Cardiac fibroblast (primary cell): ENCODE measurements at regions not wholly inside any gene's neighbourhood (a gene's known extent, or its start where the extent isn't known, plus 50 kb on each side); places are given as distances from the start of the nearest gene placed in this dataset.

Experiments
- DNase-seq, 2 donors: peaks; one replicate each; pipeline versions ENCODE4 v3.0.0 to v3.0.0-alpha.2; 2010; ENCODE audit warnings: low read depth in 2 of 2
- H3K4me3 ChIP-seq, 2 donors: replicated peaks in 1 of 2; 1 replicate in 1 of 2; 2 replicates in 1 of 2; pipeline ENCODE4 v1.5.1; 2011; ENCODE audit warnings: low read depth in 2 of 2, low read length in 2 of 2, mild to moderate bottlenecking in 2 of 2, moderate library complexity in 1 of 2
- TF ChIP-seq, protein P1 (sequence below): IDR thresholded peaks from one replicate; pipeline ENCODE4 v1.5.1; 2011; ENCODE audit warnings: low read depth, mild to moderate bottlenecking, low read length, inconsistent platforms

DNA sequence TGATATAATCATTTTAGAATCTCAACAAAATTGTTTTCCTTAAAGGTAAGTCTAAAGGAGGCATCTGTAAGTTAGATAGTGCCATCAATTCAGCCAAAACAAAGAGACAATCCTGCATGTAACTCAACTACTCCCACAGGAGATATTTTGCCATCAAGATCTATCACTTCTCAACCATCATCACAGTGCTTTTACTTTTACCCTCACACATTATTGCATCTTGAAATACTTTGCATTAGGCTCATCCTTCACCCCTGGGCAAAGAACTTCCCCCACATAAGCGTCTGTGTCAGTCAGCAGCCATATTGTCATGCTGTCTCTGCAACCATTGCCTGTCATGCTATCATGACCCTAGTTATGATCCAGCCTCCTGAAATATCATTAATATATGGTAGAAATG, 54.9 kb upstream of the NLGN1 start:
- no peak for DNase-seq
- no peak overlapping the region for H3K4me3 ChIP-seq
- TF ChIP-seq, protein P1, sequence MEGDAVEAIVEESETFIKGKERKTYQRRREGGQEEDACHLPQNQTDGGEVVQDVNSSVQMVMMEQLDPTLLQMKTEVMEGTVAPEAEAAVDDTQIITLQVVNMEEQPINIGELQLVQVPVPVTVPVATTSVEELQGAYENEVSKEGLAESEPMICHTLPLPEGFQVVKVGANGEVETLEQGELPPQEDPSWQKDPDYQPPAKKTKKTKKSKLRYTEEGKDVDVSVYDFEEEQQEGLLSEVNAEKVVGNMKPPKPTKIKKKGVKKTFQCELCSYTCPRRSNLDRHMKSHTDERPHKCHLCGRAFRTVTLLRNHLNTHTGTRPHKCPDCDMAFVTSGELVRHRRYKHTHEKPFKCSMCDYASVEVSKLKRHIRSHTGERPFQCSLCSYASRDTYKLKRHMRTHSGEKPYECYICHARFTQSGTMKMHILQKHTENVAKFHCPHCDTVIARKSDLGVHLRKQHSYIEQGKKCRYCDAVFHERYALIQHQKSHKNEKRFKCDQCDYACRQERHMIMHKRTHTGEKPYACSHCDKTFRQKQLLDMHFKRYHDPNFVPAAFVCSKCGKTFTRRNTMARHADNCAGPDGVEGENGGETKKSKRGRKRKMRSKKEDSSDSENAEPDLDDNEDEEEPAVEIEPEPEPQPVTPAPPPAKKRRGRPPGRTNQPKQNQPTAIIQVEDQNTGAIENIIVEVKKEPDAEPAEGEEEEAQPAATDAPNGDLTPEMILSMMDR = no peak

DNA sequence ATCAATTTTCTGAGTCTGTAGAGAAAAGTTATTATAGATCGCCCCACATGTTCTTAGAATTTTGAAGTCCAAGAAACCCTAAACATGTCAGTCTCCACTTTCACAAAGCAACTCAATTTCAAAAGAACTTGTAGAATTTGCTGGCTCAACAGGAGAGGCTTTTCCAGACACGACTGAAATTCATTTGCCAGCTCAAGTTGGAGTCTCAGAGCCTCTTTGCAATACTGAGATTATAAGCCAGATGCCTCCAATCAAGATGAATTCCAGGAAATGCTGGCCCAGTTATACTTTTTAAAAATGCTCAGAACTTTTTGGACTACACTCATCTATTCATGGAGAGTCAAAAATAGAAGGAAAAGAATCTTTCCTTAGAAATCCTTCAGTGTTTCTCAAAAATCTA, 56.9 kb upstream of the NLGN1 start:
- TF ChIP-seq, protein P1 = no peak
- no peak for DNase-seq
- H3K4me3 ChIP-seq = no peak overlapping the region

DNA sequence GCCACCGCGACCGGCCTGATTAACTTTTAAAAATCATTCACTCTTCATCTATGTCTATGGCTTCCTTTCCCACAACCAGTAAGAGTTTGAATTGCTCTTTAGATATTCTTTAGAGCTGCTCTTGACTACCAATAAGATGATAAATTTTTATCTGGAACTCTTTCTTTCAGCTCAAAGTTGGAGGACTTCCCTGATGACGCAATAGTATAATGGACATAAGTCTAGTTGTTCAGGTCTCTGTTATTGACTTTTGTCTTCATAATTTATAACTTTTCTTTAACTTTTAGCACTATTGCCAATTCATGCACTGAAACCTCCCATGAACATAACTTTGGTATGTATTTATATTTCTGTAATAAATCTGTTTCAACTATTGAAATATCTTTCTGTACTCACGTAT, 61.3 kb upstream of the NLGN1 start:
- no peak overlapping the region for H3K4me3 ChIP-seq
- TF ChIP-seq, protein P1 = no peak
- DNase-seq = no peak

DNA sequence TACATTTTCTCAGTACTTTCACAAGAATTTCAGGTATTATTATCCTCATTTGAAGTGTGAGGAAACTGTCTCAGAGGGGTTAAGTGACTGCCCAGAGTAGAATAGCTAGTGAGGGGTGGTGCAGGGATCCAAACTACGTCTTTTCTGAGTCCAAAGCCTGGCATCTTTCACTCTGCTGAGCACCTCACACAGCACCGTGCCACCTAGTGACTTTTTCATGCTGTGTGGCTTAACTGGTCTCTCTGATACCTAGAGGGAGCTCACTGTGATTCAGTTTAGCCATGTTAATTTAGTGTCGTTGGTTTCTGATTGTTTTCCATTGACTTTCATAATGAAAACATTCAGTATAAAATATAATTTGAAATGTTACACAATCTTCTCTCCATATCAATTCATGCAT, 91.4 kb upstream of the NLGN1 start:
- TF ChIP-seq, protein P1 = no peak
- no peak for DNase-seq
- no peak overlapping the region for H3K4me3 ChIP-seq

DNA sequence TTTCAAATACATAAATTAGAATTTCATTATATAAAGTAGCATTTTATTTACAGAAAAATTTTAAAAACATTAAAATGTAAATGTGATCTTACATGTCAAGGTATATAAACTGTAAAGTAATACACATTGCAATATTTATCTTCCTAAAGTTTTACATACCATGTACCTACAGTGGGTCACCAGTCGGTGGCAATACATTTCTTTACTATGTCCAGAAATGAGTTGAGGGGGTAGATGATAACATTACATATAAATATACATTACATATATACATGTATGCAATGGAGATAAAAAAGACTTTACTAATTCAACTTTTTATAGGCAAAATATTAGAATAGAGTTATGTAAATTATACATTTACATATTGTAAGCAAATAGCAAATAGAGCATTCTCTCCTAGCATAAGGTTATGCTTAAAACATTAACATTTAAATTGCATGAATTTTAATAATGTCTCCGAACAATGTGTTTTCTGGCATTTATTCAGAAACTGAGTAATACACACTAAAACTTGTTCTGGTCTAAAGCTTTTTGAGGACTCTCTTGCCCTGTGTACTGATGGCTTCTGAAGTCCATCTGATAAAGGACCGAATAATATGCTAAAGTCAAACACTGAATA, 93.3 kb upstream of the NLGN1 start:
- TF ChIP-seq, protein P1 = no peak
- H3K4me3 ChIP-seq = no peak overlapping the region
- no peak for DNase-seq

DNA sequence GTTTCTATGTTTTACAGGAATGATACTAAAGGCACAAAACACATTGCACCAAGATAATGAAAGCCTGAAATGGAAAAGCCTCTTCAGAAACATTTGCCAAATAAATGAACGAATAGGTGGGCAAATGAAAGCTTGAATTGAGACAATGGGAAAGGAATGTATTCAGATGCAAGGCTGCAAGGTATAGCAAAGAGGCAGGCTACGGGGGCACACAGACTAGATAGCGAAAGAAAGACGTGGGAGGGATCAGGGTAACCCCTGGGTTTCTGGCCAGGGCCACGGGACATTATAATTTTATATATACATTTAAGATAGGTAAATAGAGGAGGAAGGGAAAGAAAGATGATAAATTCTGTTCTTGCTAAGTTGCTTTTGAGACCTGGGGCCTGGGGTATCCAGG, 95.9 kb upstream of the NLGN1 start:
- DNase-seq = no peak
- H3K4me3 ChIP-seq = no peak overlapping the region
- TF ChIP-seq, protein P1 = no peak

DNA sequence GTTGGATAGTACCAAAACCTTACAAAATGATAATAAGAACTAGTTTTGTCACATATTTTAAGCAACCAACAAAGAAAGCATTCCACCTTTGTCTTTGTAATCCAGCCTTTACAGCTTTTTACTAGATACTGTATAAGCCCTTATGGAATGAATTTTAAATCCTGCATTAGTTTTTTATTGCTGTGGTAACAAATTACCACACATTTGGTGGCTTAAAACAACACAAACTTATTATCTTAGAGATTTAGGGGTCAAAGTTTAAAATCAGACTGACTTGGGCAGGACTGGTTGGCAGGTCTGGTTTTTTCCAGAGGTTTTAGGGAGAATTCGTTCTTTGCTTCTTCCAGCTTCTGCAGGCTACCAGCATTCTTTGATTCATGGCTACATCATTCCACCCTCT, 108.5 kb upstream of the NLGN1 start:
- no peak overlapping the region for H3K4me3 ChIP-seq
- TF ChIP-seq, protein P1 = no peak
- DNase-seq = no peak
